ENCODE measurements at regions not wholly inside any gene's neighbourhood (a gene's known extent, or its start where the extent isn't known, plus 50 kb on each side); places are given as distances from the start of the nearest gene placed in this dataset.

DNA sequence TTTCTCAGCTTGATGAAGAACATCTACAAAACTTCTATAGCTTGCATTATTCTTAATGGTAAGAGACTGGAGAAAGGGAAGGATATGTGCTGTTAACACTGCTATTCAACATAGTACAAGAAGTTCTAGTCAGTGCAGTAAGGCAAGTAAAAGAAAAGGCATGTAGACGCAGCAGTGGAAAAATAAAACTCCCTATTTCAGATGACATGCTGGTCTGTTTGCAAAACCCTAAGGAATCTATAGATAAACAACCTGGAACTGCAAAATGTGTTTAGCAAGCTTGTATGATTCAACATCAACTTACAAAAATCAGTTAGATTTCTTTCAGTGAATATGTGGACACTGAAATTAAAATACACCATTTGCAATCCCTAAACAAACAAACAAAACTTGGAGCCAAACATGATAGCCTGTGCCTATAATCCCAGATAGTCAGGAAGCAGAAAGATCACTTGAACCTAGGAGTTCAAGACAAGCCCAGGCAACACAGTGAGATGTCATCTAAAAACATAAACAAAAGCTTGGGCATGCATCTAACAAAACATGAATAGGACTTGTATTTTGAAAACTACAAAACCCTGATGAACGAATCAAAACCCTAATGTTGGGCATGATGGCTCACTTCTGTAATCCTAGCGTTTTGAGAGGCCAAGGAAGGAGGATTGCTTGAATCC is 293.6 kb upstream of the RGS6 start:
- TF ChIP-seq, protein P1, sequence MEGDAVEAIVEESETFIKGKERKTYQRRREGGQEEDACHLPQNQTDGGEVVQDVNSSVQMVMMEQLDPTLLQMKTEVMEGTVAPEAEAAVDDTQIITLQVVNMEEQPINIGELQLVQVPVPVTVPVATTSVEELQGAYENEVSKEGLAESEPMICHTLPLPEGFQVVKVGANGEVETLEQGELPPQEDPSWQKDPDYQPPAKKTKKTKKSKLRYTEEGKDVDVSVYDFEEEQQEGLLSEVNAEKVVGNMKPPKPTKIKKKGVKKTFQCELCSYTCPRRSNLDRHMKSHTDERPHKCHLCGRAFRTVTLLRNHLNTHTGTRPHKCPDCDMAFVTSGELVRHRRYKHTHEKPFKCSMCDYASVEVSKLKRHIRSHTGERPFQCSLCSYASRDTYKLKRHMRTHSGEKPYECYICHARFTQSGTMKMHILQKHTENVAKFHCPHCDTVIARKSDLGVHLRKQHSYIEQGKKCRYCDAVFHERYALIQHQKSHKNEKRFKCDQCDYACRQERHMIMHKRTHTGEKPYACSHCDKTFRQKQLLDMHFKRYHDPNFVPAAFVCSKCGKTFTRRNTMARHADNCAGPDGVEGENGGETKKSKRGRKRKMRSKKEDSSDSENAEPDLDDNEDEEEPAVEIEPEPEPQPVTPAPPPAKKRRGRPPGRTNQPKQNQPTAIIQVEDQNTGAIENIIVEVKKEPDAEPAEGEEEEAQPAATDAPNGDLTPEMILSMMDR (IDR thresholded peaks at IDR 0.05), result no peak
- TF ChIP-seq POLR2A (IDR thresholded peaks at IDR 0.05), result no peak
- TF ChIP-seq POLR2AphosphoS5 (IDR thresholded peaks at IDR 0.05), result no peak
- no peak for TF ChIP-seq EP300 (IDR thresholded peaks at IDR 0.05)
